Lower lobe of right lung (tissue), 2 donors: ENCODE measurements at regions not wholly inside any gene's neighbourhood (a gene's known extent, or its start where the extent isn't known, plus 50 kb on each side); places are given as distances from the start of the nearest gene placed in this dataset.
"Not testable (repeated sequence)": the region's sequence is repeated elsewhere in the genome, so short reads cannot be mapped to it uniquely, and the experiment has no call there.

Experiments used
- ATAC-seq, 2 donors: fragments of 200-7000 bp; cut with Tn5 transposase; one replicate each; pipeline ENCODE4 v1.9.1; 2020 to 2022; ENCODE audit warnings: mild to moderate bottlenecking in 2 of 2, moderate library complexity in 2 of 2
- DNase-seq: peaks from one replicate; pipeline ENCODE4 v3.0.0-alpha.2; 2020
- H3K27ac ChIP-seq: fragments of 200-600 bp; one replicate; pipeline ENCODE4 v1.8.0; 2022
- H3K27me3 ChIP-seq: fragments of 200-600 bp; one replicate; pipeline ENCODE4 v1.8.0; 2022; ENCODE audit warnings: low read depth
- H3K36me3 ChIP-seq: fragments of 200-600 bp; one replicate; pipeline ENCODE4 v1.8.0; 2022; ENCODE audit warnings: mild to moderate bottlenecking
- H3K4me1 ChIP-seq: fragments of 200-600 bp; one replicate; pipeline ENCODE4 v1.8.0; 2022
- H3K4me3 ChIP-seq: fragments of 200-600 bp; one replicate; pipeline ENCODE4 v1.8.0; 2022; ENCODE audit warnings: mild to moderate bottlenecking
- H3K9me3 ChIP-seq: fragments of 200-600 bp; one replicate; pipeline ENCODE4 v1.8.0; 2022
- intact Hi-C: fragments of 100-400 bp; cut with DNase I; formaldehyde crosslinking; loops from one replicate; pipeline ENCODE4 v1.11.0; 2022
- TF ChIP-seq, protein P1 (sequence below): fragments of 200-600 bp; IDR thresholded peaks from one replicate; pipeline ENCODE4 v1.8.0; 2022; ENCODE audit warnings: antibody characterized with exemption, mild to moderate bottlenecking
- donor health status: DM: no; HTN: yes; CAD: no; lungs with severe emphysema.

DNA sequence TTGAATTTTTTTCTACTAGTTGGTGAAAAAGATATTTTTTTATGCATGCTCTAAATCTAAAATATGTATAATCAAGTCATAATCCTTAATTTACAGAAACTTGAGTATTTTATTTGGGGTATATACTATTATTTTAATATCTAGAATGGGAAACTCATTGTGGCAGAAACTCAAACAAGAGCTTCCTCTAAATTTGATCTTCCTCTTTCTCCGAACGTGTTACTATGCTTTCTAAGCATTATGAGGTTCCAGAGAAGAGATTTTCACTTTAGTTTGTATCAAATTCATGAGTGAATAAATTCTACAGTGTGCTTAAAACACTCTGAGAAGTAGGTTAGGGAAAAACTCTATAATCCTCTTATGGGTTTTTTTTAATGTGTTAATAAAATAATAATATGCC lies 173.1 kb downstream of the POTEB3 start:
- Histone ChIP-seq H3K4me1 (no peaks in the 10 kb centered on the region), H3K4me3 (no peak overlapping the region), H3K27me3 (no peaks in the 10 kb centered on the region), H3K36me3 (no peaks in the 10 kb centered on the region), H3K27ac (no peak overlapping the region), H3K9me3 (no peaks in the 10 kb centered on the region)
- intact Hi-C loops, result no loop called here
- DNase-seq (no peak), ATAC-seq (no peak)
- TF ChIP-seq, protein P1, sequence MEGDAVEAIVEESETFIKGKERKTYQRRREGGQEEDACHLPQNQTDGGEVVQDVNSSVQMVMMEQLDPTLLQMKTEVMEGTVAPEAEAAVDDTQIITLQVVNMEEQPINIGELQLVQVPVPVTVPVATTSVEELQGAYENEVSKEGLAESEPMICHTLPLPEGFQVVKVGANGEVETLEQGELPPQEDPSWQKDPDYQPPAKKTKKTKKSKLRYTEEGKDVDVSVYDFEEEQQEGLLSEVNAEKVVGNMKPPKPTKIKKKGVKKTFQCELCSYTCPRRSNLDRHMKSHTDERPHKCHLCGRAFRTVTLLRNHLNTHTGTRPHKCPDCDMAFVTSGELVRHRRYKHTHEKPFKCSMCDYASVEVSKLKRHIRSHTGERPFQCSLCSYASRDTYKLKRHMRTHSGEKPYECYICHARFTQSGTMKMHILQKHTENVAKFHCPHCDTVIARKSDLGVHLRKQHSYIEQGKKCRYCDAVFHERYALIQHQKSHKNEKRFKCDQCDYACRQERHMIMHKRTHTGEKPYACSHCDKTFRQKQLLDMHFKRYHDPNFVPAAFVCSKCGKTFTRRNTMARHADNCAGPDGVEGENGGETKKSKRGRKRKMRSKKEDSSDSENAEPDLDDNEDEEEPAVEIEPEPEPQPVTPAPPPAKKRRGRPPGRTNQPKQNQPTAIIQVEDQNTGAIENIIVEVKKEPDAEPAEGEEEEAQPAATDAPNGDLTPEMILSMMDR, result no peak

GRCh38 chr15:21265628-21266027 lies 174.7 kb downstream of the POTEB3 start:
- H3K4me1 ChIP-seq, intact Hi-C loops, H3K27me3 ChIP-seq, H3K36me3 ChIP-seq, H3K4me3 ChIP-seq, DNase-seq, ATAC-seq, H3K27ac ChIP-seq, H3K9me3 ChIP-seq: not testable (repeated sequence)

DNA sequence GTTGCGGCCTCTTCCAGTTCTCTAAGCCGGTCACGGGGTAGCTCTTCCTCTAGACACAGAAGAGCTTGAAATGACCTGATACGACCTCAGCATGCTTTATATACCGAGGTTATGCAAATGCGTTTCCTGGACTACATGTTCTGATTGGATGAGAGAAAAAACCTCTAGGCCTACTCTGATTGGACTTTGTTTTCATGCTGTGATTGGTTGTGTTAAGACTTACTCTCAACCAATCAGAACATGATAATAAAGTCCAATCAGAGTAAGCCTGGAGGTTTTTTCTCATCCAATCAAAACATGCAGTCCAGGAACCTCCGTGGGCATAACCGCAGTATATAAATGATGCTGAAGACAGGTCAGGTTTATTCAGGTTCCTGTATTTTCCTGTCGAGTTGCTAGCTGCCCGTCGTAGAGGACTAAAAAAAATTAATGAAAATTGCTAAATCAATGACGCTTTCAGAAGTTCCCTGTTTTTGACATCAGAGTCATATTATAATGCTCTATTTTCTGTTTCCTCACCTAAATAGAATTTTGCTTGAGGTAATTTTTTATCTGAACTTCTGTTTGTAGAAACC lies 177.4 kb downstream of the POTEB3 start:
- no peak overlapping the region for H3K27ac ChIP-seq
- no peak overlapping the region for H3K4me3 ChIP-seq
- H3K36me3 ChIP-seq, result no peaks in the 10 kb centered on the region
- no peaks in the 10 kb centered on the region for H3K9me3 ChIP-seq
- ATAC-seq, result no peak
- no peak for DNase-seq
- intact Hi-C loops, result no loop called here
- TF ChIP-seq, protein P1, result no peak
- H3K27me3 ChIP-seq, result no peaks in the 10 kb centered on the region
- no peaks in the 10 kb centered on the region for H3K4me1 ChIP-seq

DNA sequence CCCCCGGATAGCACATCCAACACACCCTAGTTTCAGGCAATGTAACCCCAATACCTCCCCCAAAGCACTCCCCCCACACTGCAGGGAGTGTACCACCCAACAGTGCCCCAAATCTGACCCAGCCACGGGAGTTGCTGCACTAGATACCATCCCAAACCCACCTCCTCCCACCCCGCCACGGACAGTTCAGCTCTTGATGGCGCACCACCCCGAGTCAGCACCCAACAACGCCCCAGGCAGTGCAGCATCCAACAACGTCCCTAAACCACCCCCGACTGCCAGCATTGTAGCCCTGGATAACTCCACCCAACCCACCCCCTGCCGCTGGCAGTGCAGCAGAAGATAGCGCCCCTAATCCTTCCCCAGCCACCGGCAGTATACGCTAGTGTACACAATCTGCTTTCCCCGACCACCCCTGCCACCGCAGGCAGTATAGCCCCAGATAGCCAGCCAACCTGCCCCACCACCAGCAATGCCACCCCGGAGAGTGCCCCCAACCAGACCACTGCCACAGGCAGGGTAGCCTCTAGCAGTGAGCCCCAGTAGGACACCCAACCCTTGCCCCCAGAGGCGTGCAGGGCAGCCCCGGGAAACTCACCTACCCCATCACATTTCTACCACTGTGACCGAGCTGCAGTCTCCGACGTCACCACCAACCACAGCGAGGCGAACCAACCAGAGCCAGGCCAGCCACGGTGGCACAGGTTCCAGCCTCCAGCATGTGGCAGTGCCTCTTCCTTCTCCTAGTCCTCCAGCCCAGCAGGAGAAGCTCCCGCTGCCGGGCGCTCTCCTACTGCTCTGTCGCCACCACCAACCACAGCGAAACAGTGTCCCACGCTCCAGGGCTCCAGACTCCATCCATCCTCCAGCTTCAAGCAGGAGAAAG lies 178.1 kb downstream of the POTEB3 start:
- TF ChIP-seq, protein P1, result no peak
- Histone ChIP-seq H3K4me1 (no peaks in the 10 kb centered on the region), H3K4me3 (no peak overlapping the region), H3K27me3 (no peaks in the 10 kb centered on the region), H3K9me3 (no peaks in the 10 kb centered on the region), H3K27ac (no peak overlapping the region), H3K36me3 (no peaks in the 10 kb centered on the region)
- DNase-seq (peak; percentile 58), ATAC-seq (peak in 1 of 2 donors; percentile 53)
- intact Hi-C loops, result no loop called here

DNA sequence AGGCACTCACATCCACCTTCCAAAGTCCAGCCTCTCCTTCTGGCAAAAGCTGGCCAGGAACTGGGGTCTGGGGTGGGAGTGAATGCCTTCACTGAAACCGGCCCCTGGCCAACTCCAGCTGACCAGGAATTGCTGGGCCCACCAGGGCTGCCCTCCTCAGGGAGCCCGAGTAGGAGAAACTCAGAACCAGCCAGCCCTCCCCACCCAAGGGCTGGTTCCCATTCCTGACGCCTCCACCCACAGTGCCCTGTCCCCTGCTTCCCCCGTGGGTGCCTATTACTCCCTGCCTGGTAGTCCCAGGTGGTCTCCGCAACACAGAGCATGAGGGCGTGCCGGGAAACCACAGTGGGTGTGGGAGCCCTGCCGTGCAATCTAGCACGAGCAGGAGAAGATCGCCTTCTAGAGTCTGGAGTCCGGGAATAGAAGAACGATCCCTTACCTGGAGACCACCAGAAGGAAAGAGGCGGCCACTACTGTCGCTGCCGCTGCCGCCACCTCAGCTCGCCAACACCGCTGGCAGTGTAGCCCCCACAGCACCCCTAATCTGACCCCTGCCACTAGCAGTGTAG lies 178.8 kb downstream of the POTEB3 start:
- peak; percentile 56 for DNase-seq
- intact Hi-C loops, result no loop called here
- ATAC-seq, result peak in 1 of 2 donors; percentile 28

More for the DNA sequence above, 178.8 kb downstream of the POTEB3 start:
- Histone ChIP-seq H3K9me3 (no peaks in the 10 kb centered on the region), H3K36me3 (no peaks in the 10 kb centered on the region), H3K27ac (no peak overlapping the region), H3K4me1 (no peaks in the 10 kb centered on the region), H3K27me3 (no peaks in the 10 kb centered on the region), H3K4me3 (no peak overlapping the region)
- TF ChIP-seq, protein P1, result no peak
